NCI-H446 treated with DMSO at 0.1 percent for 48 hours (cell line): ENCODE measurements at regions not wholly inside any gene's neighbourhood (a gene's known extent, or its start where the extent isn't known, plus 50 kb on each side); places are given as distances from the start of the nearest gene placed in this dataset.
A peak's percentile ranks its signal among the peaks of the same experiment; 100 is the strongest.

ENCODE experiments used
- DNase-seq: peaks from one replicate; lab custom pipeline; 2025; lab: John Stamatoyannopoulos, UW

- DNase-seq = no peak
Observed at GRCh38 chr1:57925226-57925625, 501.4 kb upstream of the DAB1 start.

GRCh38 chr1:57922130-57922529 is 498.3 kb upstream of the DAB1 start:
- DNase-seq = no peak

GRCh38 chr1:57916041-57916440 is 492.2 kb upstream of the DAB1 start:
- no peak for DNase-seq

- no peak for DNase-seq
Observed at GRCh38 chr1:57911427-57911826, 487.6 kb upstream of the DAB1 start.

GRCh38 chr1:57910782-57911181 is 486.9 kb upstream of the DAB1 start:
- DNase-seq = no peak

GRCh38 chr1:57910305-57910704 is 486.4 kb upstream of the DAB1 start:
- no peak for DNase-seq

GRCh38 chr1:57908147-57908890 is 484.5 kb upstream of the DAB1 start:
- peak; percentile 65 for DNase-seq

- DNase-seq = no peak
Observed at GRCh38 chr1:57901208-57901919, 477.5 kb upstream of the DAB1 start.

- DNase-seq = no peak
Observed at GRCh38 chr1:57898531-57898930, 474.7 kb upstream of the DAB1 start.

- DNase-seq = no peak
Observed at GRCh38 chr1:57897581-57897980, 473.7 kb upstream of the DAB1 start.

- DNase-seq = no peak
Observed at GRCh38 chr1:57894315-57894714, 470.5 kb upstream of the DAB1 start.

GRCh38 chr1:57889676-57890320 is 465.9 kb upstream of the DAB1 start:
- DNase-seq = no peak

GRCh38 chr1:57887964-57888491 is 464.2 kb upstream of the DAB1 start:
- no peak for DNase-seq

GRCh38 chr1:57886376-57886775 is 462.5 kb upstream of the DAB1 start:
- DNase-seq = no peak

GRCh38 chr1:57883642-57883995 is 459.8 kb upstream of the DAB1 start:
- DNase-seq = no peak

- no peak for DNase-seq
Observed at GRCh38 chr1:57882934-57883641, 459.2 kb upstream of the DAB1 start.

GRCh38 chr1:57882072-57882471 is 458.2 kb upstream of the DAB1 start:
- no peak for DNase-seq

- no peak for DNase-seq
Observed at GRCh38 chr1:57881639-57882038, 457.8 kb upstream of the DAB1 start.

GRCh38 chr1:57879700-57880099 is 455.8 kb upstream of the DAB1 start:
- no peak for DNase-seq

- DNase-seq = no peak
Observed at GRCh38 chr1:57874418-57874877, 450.6 kb upstream of the DAB1 start.

- no peak for DNase-seq
Observed at GRCh38 chr1:57872913-57873312, 449.1 kb upstream of the DAB1 start.

GRCh38 chr1:57868908-57869307 is 445.0 kb upstream of the DAB1 start:
- DNase-seq = no peak
